ENCODE measurements at regions not wholly inside any gene's neighbourhood (a gene's known extent, or its start where the extent isn't known, plus 50 kb on each side); places are given as distances from the start of the nearest gene placed in this dataset.

DNA sequence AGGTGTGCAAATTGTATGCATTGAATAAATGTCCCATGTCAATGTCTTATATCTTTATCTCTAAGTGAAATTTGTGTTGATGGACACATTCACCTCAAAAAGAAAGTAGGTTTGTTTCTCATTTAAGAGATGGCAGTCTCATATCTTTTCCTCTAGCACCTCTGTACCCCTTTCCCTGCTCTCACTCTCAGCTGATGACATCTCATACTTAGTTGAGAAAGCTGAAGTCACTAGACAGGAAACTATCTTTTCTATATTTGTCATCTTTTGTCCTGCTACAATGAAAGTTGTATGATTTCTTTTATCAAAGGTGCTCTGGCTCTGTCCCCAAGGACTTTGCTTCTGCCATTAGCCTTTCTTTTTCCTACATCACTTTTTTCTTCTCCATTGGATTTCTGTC is 84.0 kb upstream of the GRPR start:
- intact Hi-C loops (cut with micrococcal nuclease) = no loop called here

DNA sequence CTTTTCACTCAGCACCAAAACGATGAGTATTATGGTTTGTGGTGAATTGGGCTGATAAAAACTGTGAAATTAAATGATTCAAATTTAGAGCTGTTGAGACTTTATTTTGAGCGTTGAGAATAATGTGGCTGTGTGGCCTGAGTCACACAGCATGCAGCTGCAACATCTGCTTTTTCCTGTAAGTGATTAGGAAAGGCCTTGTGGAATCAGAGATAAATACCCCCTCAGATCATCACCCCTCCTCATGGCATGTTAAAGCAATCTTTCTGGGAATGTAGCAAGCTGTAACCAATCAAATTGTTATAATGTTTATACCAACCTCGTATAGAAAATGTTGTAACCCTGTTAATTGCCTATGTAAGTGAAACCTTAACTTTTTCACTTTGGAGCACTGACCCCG is 90.0 kb upstream of the GRPR start:
- no peaks in the 10 kb centered on the region for H3K79me2 ChIP-seq (ENCODE audit: control insufficient read depth, insufficient read depth, low read length)
- POLR2A ChIA-PET = no interaction called here
- peaks cover 0 to 8% of the 10 kb centered on the region in 2 experiments for H3K27me3 ChIP-seq (ENCODE audit: control insufficient read depth in 2 of 2, insufficient read depth in 2 of 2, low read length in 2 of 2)
- no peak for FAIRE-seq
- H4K20me1 ChIP-seq (replicated peaks; ENCODE audit: control insufficient read depth, extremely low read depth, insufficient read depth, low read length) = no peaks in the 10 kb centered on the region
- no peak overlapping the region for H2AFZ ChIP-seq (ENCODE audit: low read depth, low read length)
- H3K27ac ChIP-seq (ENCODE audit: insufficient read depth, low read depth, low read length) = no peak overlapping the region
- intact Hi-C loops (cut with micrococcal nuclease) = no loop called here
- H3K36me3 ChIP-seq (ENCODE audit: control insufficient read depth in 2 of 2, extremely low read depth in 1 of 2, insufficient read depth in 2 of 2, low read length in 2 of 2) = no peaks in the 10 kb centered on the region
- H3K9ac ChIP-seq (replicated peaks; ENCODE audit: extremely low read depth, insufficient read depth, low read length) = no peak overlapping the region
- no peaks in the 10 kb centered on the region for H3K4me1 ChIP-seq (ENCODE audit: control insufficient read depth, extremely low read depth, insufficient read depth, low read length)
- no peaks in the 10 kb centered on the region for H3K9me1 ChIP-seq (replicated peaks; ENCODE audit: control insufficient read depth, extremely low read depth, insufficient read depth, low read length)
- no TSS peak for BruUV-seq (replicated peaks)
- CTCF ChIA-PET = no interaction called here
- no peaks in the 10 kb centered on the region for H3K9me3 ChIP-seq (replicated peaks; ENCODE audit: control insufficient read depth, insufficient read depth, low read length)
- no peak overlapping the region for H3K4me2 ChIP-seq (ENCODE audit: insufficient read depth, low read length)
- dilution Hi-C loops (cut with MboI; ENCODE audit: extremely low pct_ligation_motif_present, low sequenced_read_pairs) = no loop called here
- H3K4me3 ChIP-seq (replicated peaks in 1 of 3; ENCODE audit: insufficient read depth in 1 of 3, low read depth in 1 of 3, low read length in 3 of 3) = no peak overlapping the region
- no peak for DNase-seq (ENCODE audit: low read depth, low spot score)
- TF ChIP-seq FOS (IDR thresholded peaks at IDR 0.05; ENCODE audit: borderline replicate concordance, insufficient read depth, low read length) = no peak
- TF ChIP-seq, protein P1, sequence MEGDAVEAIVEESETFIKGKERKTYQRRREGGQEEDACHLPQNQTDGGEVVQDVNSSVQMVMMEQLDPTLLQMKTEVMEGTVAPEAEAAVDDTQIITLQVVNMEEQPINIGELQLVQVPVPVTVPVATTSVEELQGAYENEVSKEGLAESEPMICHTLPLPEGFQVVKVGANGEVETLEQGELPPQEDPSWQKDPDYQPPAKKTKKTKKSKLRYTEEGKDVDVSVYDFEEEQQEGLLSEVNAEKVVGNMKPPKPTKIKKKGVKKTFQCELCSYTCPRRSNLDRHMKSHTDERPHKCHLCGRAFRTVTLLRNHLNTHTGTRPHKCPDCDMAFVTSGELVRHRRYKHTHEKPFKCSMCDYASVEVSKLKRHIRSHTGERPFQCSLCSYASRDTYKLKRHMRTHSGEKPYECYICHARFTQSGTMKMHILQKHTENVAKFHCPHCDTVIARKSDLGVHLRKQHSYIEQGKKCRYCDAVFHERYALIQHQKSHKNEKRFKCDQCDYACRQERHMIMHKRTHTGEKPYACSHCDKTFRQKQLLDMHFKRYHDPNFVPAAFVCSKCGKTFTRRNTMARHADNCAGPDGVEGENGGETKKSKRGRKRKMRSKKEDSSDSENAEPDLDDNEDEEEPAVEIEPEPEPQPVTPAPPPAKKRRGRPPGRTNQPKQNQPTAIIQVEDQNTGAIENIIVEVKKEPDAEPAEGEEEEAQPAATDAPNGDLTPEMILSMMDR (IDR thresholded peaks at IDR 0.05; ENCODE audit: extremely low read depth in 1 of 2, insufficient read depth in 1 of 2, low read depth in 1 of 2, low read length in 2 of 2) = no peak

More for the DNA sequence above, 84.0 kb upstream of the GRPR start:
- Histone ChIP-seq H3K9me1 (replicated peaks; ENCODE audit: control insufficient read depth, extremely low read depth, insufficient read depth, low read length) (no peaks in the 10 kb centered on the region), H3K27ac (ENCODE audit: insufficient read depth, low read depth, low read length) (no peak overlapping the region), H3K9me3 (replicated peaks; ENCODE audit: control insufficient read depth, insufficient read depth, low read length) (no peaks in the 10 kb centered on the region), H3K9ac (replicated peaks; ENCODE audit: extremely low read depth, insufficient read depth, low read length) (no peak overlapping the region), H3K4me1 (ENCODE audit: control insufficient read depth, extremely low read depth, insufficient read depth, low read length) (no peaks in the 10 kb centered on the region), H3K27me3 (ENCODE audit: control insufficient read depth in 2 of 2, insufficient read depth in 2 of 2, low read length in 2 of 2) (peaks cover 0 to 7% of the 10 kb centered on the region in 2 experiments), H3K4me2 (ENCODE audit: insufficient read depth, low read length) (no peak overlapping the region), H4K20me1 (replicated peaks; ENCODE audit: control insufficient read depth, extremely low read depth, insufficient read depth, low read length) (no peaks in the 10 kb centered on the region), H3K79me2 (ENCODE audit: control insufficient read depth, insufficient read depth, low read length) (no peaks in the 10 kb centered on the region), H2AFZ (ENCODE audit: low read depth, low read length) (no peak overlapping the region), H3K36me3 (ENCODE audit: control insufficient read depth in 2 of 2, extremely low read depth in 1 of 2, insufficient read depth in 2 of 2, low read length in 2 of 2) (no peaks in the 10 kb centered on the region), H3K4me3 (replicated peaks in 1 of 3; ENCODE audit: insufficient read depth in 1 of 3, low read depth in 1 of 3, low read length in 3 of 3) (no peak overlapping the region)
- ChIA-PET CTCF (interaction anchor here (1.2 kb wide), 1 partner anchor 9 kb away, joined by 3 read pairs; no protein-coding TSS in a partner anchor), POLR2A (no interaction called here)
- no peak for TF ChIP-seq POLR2AphosphoS5 (IDR thresholded peaks at IDR 0.05; ENCODE audit: insufficient read depth, low read depth, low read length)
- DNase-seq (ENCODE audit: low read depth, low spot score) (no peak), FAIRE-seq (no peak)
- dilution Hi-C loops (cut with MboI; ENCODE audit: extremely low pct_ligation_motif_present, low sequenced_read_pairs) = no loop called here
- BruUV-seq (replicated peaks) = no TSS peak
